Neural cell (in vitro differentiated cells): ENCODE measurements at regions not wholly inside any gene's neighbourhood (a gene's known extent, or its start where the extent isn't known, plus 50 kb on each side); places are given as distances from the start of the nearest gene placed in this dataset.

Source experiments
- H2AFZ ChIP-seq: fragments of 200-600, 300-800 bp; sonication (generic), shearing (Covaris generic); 2 replicates; pipeline ENCODE4 v1.6.0; 2014; ENCODE audit warnings: low read depth, mild to moderate bottlenecking, antibody characterized with exemption, low read length, moderate library complexity
- H3F3A ChIP-seq: fragments of 200-600 bp; shearing (Covaris generic); 2 replicates; pipeline ENCODE4 v1.6.1; 2016; ENCODE audit warnings: mild to moderate bottlenecking, moderate library complexity, mixed read lengths, antibody characterized with exemption, low read length; ENCODE audit not compliant: insufficient read depth, poor library complexity, severe bottlenecking
- H3K27ac ChIP-seq: fragments of 200-600, 300-800 bp; sonication (generic), shearing (Covaris generic); 2 replicates; pipeline ENCODE4 v1.5.1; 2014; ENCODE audit warnings: mild to moderate bottlenecking, low read length, moderate library complexity
- H3K27me3 ChIP-seq: fragments of 300-800, 200-600 bp; sonication (generic), shearing (Covaris generic); 2 replicates; pipeline ENCODE4 v1.6.0; 2014; ENCODE audit warnings: mild to moderate bottlenecking, low read depth, low read length, moderate library complexity; ENCODE audit not compliant: insufficient read depth
- H3K36me3 ChIP-seq: fragments of 300-800, 200-600 bp; sonication (generic), shearing (Covaris generic); 2 replicates; pipeline ENCODE4 v1.5.1; 2014; ENCODE audit warnings: mild to moderate bottlenecking, antibody characterized with exemption, low read length, moderate library complexity; ENCODE audit not compliant: insufficient read depth
- H3K4me2 ChIP-seq: fragments of 300-800, 200-600 bp; sonication (generic), shearing (Covaris generic); 2 replicates; pipeline ENCODE4 v1.6.0; 2014; ENCODE audit warnings: mild to moderate bottlenecking, low read length
- H3K4me3 ChIP-seq: fragments of 300-800, 200-600 bp; sonication (generic), shearing (Covaris generic); 2 replicates; pipeline ENCODE4 v1.5.1; 2014; ENCODE audit warnings: mild to moderate bottlenecking, low read length, moderate library complexity
- H3K79me2 ChIP-seq: fragments of 200-600 bp; shearing (Covaris generic); replicated peaks from 2 replicates; pipeline ENCODE4 v1.6.0; 2014; ENCODE audit warnings: mild to moderate bottlenecking, low read length, moderate library complexity; ENCODE audit not compliant: insufficient read depth
- H3K9ac ChIP-seq: fragments of 300-800, 200-600 bp; sonication (generic), shearing (Covaris generic); 2 replicates; pipeline ENCODE4 v1.6.1; 2016; ENCODE audit warnings: mild to moderate bottlenecking, low read length, mixed read lengths
- H3K9me2 ChIP-seq: fragments of 200-600 bp; shearing (Covaris generic); 2 replicates; pipeline ENCODE4 v1.6.1; 2016; ENCODE audit warnings: mild to moderate bottlenecking, low read length, mixed read lengths; ENCODE audit not compliant: insufficient read depth
- H3K9me3 ChIP-seq: fragments of 200-600, 300-800 bp; sonication (generic), shearing (Covaris generic); 2 replicates; pipeline ENCODE4 v1.6.1; 2016; ENCODE audit warnings: mild to moderate bottlenecking, mixed run types, low read length, moderate library complexity, mixed read lengths
- H4K20me1 ChIP-seq: fragments of 200-600 bp; shearing (Covaris generic); 2 replicates; pipeline ENCODE4 v1.6.1; 2016; ENCODE audit warnings: mild to moderate bottlenecking, mixed run types; ENCODE audit not compliant: insufficient read depth
- CTCF ChIP-seq: fragments of 450-650 bp; IDR thresholded peaks from 2 replicates; pipeline ENCODE4 v1.5.1; 2014; ENCODE audit warnings: antibody characterized with exemption, mild to moderate bottlenecking, moderate library complexity; ENCODE audit not compliant: poor library complexity, severe bottlenecking
- EP300 ChIP-seq: fragments of 450-650 bp; conservative IDR thresholded peaks from 2 replicates; pipeline ENCODE4 v1.6.1; 2014; ENCODE audit warnings: antibody characterized with exemption, mild to moderate bottlenecking, moderate library complexity; ENCODE audit not compliant: poor library complexity, severe bottlenecking
- EZH2 ChIP-seq: fragments of 200-600, 300-800 bp; shearing (Covaris generic), sonication (generic); IDR thresholded peaks from 2 replicates; pipeline ENCODE4 v1.6.1; 2014; ENCODE audit warnings: antibody characterized with exemption, low read length, borderline replicate concordance, mild to moderate bottlenecking; ENCODE audit not compliant: insufficient read depth, poor library complexity, severe bottlenecking
- MXI1 ChIP-seq: fragments of 450-650 bp; conservative IDR thresholded peaks from 2 replicates; pipeline ENCODE4 v1.6.1; 2014; ENCODE audit warnings: antibody characterized with exemption, mild to moderate bottlenecking; ENCODE audit not compliant: poor library complexity, severe bottlenecking
- POLR2AphosphoS5 ChIP-seq: IDR thresholded peaks from 2 replicates; pipeline ENCODE4 v1.6.1; 2012
- RAD21 ChIP-seq: fragments of 450-650 bp; conservative IDR thresholded peaks from 2 replicates; pipeline ENCODE4 v1.6.1; 2014; ENCODE audit warnings: antibody characterized with exemption, mild to moderate bottlenecking, moderate library complexity
- REST ChIP-seq: IDR thresholded peaks from 2 replicates; pipeline ENCODE4 v1.6.1; 2012; ENCODE audit warnings: borderline replicate concordance
- SMC3 ChIP-seq: fragments of 450-650 bp; conservative IDR thresholded peaks from 2 replicates; pipeline ENCODE4 v1.6.1; 2014; ENCODE audit warnings: antibody characterized with exemption, mild to moderate bottlenecking, moderate library complexity; ENCODE audit not compliant: poor library complexity
- TAF1 ChIP-seq: IDR thresholded peaks from 2 replicates; pipeline ENCODE4 v1.6.1; 2012; ENCODE audit warnings: low read depth

- Histone ChIP-seq H3K9me2 (no peaks in the 10 kb centered on the region), H3K27ac (no peak overlapping the region), H3K9me3 (no peaks in the 10 kb centered on the region), H3K4me3 (no peak overlapping the region), H3K9ac (no peak overlapping the region), H3K36me3 (no peaks in the 10 kb centered on the region), H3K4me2 (no peak overlapping the region), H2AFZ (no peak overlapping the region), H4K20me1 (no peaks in the 10 kb centered on the region), H3F3A (no peaks in the 10 kb centered on the region), H3K79me2 (no peaks in the 10 kb centered on the region), H3K27me3 (no peaks in the 10 kb centered on the region)
- no peak for TF ChIP-seq SMC3
- TF ChIP-seq CTCF, result no peak
- no peak for TF ChIP-seq REST
- no peak for TF ChIP-seq RAD21
- no peak for TF ChIP-seq EP300
- no peak for TF ChIP-seq MXI1
- TF ChIP-seq POLR2AphosphoS5, result no peak
- no peak for TF ChIP-seq TAF1
- no peak for TF ChIP-seq EZH2
Measured at GRCh38 chr7:84248843-84249242, 54.3 kb upstream of the SEMA3A start.

- H3K4me3 ChIP-seq, result no peak overlapping the region
- no peak overlapping the region for H3K9ac ChIP-seq
- H3K9me2 ChIP-seq, result no peaks in the 10 kb centered on the region
- H2AFZ ChIP-seq, result no peak overlapping the region
- no peak overlapping the region for H3K27ac ChIP-seq
- no peaks in the 10 kb centered on the region for H3K36me3 ChIP-seq
- H3K79me2 ChIP-seq, result no peaks in the 10 kb centered on the region
- no peaks in the 10 kb centered on the region for H4K20me1 ChIP-seq
- H3K9me3 ChIP-seq, result no peaks in the 10 kb centered on the region
- H3K27me3 ChIP-seq, result no peaks in the 10 kb centered on the region
- TF ChIP-seq SMC3, result no peak
- TF ChIP-seq EP300, result no peak
- TF ChIP-seq CTCF, result no peak
- no peak for TF ChIP-seq TAF1
- TF ChIP-seq RAD21, result no peak
- TF ChIP-seq MXI1, result no peak
- no peak for TF ChIP-seq REST
- TF ChIP-seq POLR2AphosphoS5, result no peak
- TF ChIP-seq EZH2, result no peak
- H3F3A ChIP-seq, result no peaks in the 10 kb centered on the region
- no peak overlapping the region for H3K4me2 ChIP-seq
Measured at GRCh38 chr7:84248267-84248666, 53.7 kb upstream of the SEMA3A start.
